Activated naive CD4-positive, alpha-beta T cell (primary cell): ENCODE measurements at regions not wholly inside any gene's neighbourhood (a gene's known extent, or its start where the extent isn't known, plus 50 kb on each side); places are given as distances from the start of the nearest gene placed in this dataset.

Experiments
- DNase-seq, 4 experiments: peaks; one replicate each; lab custom pipeline; 2025; lab: John Stamatoyannopoulos, UW

GRCh38 chr2:41062336-41062735 is 610.4 kb upstream of the SLC8A1 start:
- DNase-seq: no peak

GRCh38 chr2:41066168-41066567 is 614.3 kb upstream of the SLC8A1 start:
- DNase-seq: no peak

GRCh38 chr2:41068740-41069139 is 616.9 kb upstream of the SLC8A1 start:
- DNase-seq: no peak

- DNase-seq: no peak
Measured at GRCh38 chr2:41078341-41078740, 626.5 kb upstream of the SLC8A1 start.

- no peak for DNase-seq
Measured at GRCh38 chr2:41079011-41079410, 627.1 kb upstream of the SLC8A1 start.

DNA sequence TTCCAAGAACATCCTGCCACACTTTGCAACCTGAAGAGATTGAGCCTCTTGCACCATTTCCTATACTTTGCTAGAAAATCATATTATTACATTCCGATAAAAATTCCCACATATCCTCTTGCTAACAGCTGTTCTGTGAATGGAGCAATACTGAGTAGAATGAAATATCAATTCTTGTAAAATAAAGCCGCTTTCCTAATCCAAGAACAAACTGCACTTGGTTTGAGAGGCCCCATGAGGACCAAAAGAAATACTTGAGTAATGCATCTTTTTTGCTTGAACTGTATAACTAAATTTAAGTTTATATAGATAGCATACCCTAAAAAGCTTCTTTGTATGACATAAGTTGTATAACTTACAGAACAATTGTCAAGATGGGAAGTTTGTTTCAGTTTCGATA is 632.4 kb upstream of the SLC8A1 start:
- DNase-seq: no peak

DNA sequence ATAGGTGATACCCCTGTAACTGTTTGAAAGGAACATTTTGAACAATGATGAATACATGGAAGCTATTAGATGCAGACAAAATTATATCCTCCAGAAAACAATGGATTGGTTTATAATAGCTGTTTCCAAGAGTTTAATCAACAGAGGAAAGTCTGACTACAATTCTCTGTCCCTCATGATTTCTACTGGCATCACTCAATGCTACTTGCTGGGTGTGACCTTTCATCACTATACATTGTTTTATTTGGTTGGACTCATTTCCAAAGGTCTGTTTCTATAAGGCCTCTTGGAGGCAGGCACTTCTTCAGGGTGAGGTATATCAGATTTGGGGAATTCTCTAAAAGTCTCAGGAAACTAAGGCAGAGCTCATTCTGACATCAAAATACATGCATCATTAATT is 636.1 kb upstream of the SLC8A1 start:
- no peak for DNase-seq

DNA sequence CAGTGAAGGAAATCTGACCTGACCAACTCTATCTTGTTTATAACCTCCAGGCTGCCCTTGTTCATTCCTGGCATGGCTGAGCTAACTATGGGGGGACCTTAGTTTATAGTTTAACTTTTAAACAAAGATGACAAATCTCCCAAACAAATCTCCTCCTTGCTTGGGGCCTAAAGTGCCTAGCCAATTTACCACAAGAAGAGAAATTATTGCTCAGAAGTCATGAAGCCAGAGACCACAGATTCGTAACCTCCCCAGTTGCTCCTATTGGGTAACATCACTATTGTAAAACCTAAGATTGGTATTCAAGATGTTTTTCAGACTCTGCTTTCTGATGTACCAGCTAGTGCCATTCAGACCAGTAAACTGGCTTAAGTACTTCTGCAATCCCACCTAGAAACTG is 649.4 kb upstream of the SLC8A1 start:
- no peak for DNase-seq

DNA sequence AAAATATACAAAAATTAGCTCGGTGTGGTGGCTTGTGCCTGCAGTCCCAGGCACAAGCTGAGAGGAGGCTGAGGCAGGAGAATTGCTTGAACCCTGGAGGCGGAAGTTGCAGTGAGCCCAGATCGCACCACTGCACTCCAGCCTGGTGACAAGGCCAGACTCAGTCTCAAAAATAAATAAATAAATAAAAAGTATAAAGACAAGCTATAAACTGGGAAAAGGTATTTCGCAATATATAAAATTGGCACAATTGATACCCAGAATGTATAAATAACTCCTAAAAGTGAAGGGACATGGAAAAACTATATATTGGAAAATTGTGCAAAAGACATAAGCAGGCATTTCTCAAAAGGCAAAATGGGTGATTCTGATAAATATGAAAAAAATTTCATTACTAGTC is 657.9 kb upstream of the SLC8A1 start:
- DNase-seq: no peak

- no peak for DNase-seq
Measured at GRCh38 chr2:41111836-41112627, 660.1 kb upstream of the SLC8A1 start.

DNA sequence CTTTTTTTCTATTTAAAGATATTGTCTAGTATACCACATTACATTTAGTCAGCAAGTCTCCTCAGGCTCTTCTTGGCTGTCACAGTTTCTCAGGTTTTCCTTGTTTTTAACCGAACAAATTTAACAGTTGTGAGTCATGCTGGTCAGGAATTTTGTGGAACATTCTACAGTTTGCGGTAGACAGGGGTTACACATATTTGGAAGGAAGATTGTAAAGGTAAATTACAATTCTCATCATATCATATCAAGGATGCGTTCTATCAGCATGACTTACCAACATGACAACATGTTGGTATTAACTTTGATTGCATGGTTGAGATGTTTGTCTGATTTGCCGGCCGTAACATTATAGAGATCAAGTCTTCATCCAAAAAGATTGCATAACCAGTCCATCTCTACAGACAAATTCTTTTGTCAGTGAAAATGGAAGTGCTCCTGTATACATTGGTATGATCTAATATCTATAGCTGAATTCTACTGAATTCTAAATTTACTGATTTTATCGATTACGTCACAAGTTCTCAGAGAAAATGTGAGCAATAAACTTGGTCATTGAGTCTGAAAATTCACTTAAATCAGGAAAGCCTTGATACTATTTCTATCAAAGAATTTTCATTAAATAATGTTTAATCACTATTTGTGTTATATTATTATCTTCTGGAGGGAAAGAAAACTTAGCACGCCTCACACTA is 664.4 kb upstream of the SLC8A1 start:
- no peak for DNase-seq

GRCh38 chr2:41119489-41119888 is 667.6 kb upstream of the SLC8A1 start:
- DNase-seq: no peak

GRCh38 chr2:41123341-41123740 is 671.5 kb upstream of the SLC8A1 start:
- no peak for DNase-seq

- no peak for DNase-seq
Measured at GRCh38 chr2:41127351-41127750, 675.5 kb upstream of the SLC8A1 start.

DNA sequence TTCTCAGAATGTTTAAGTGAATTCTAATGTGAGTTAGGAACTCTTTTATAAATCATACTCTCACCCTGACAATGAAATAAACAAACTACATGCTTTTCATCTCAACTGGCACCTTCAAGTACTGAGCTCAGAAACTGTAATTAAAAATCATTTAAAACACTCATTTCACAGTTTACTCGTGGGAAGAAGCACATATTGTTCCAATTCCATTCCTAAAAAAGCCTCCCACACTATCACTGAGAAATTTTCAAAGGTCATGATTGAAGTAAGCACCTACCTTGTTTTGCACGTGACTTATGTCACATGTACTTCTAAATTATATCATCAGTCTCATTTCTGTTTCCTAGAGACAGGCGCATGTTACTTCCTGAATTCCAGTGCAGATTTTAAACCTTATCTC is 678.1 kb upstream of the SLC8A1 start:
- DNase-seq: no peak

- DNase-seq: no peak
Measured at GRCh38 chr2:41137031-41137430, 685.1 kb upstream of the SLC8A1 start.

DNA sequence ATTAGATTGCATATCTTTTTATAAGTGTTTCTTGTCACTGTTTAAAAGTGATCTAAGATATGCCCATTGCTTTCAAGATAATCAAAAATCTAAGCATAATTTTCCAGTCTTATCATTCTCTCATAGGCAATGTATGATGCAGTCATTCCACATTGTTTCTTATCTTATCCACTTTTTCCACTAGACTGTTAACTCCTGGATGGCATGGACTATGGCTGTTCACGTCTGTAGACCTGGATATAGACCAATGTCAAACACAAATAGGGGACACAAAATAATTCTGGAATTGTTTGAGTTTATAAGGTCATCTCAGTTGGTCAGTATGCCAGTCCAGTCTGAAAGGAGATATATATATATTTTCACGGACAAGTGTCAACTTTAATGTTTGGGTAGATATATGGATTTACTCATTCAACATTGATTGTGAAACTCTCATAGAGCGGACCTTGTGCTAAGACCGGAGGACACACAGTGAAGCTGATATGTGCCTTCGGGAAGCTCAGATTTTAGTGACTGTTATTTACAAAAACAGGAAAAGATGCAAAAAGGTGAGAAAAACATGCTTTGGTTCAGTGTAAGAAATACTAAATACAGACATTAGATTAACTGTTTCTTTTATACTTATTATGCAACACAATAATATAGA is 689.4 kb upstream of the SLC8A1 start:
- DNase-seq: no peak

DNA sequence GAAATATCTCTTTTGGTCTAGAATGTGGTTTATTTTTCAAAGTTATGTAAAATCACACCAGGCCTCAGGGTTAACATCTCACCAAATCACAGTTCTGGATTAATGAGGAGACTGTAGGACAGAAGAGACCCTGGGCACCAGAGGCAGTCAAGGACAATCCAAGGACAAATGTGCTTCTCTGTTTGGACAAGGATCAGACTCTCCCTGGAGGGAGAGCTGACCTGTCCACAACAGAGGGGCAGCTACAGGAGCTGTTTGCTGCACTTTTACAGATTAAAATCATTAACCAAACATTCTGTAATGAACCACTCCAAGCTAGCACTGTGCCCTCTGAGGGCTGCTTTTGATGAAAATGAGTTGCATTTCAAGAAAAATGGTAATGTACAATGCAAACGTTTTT is 690.6 kb upstream of the SLC8A1 start:
- DNase-seq: no peak

GRCh38 chr2:41145066-41145465 is 693.2 kb upstream of the SLC8A1 start:
- no peak for DNase-seq

GRCh38 chr2:41149054-41149453 is 697.2 kb upstream of the SLC8A1 start:
- DNase-seq: no peak

- DNase-seq: no peak
Measured at GRCh38 chr2:41151746-41152145, 699.9 kb upstream of the SLC8A1 start.

DNA sequence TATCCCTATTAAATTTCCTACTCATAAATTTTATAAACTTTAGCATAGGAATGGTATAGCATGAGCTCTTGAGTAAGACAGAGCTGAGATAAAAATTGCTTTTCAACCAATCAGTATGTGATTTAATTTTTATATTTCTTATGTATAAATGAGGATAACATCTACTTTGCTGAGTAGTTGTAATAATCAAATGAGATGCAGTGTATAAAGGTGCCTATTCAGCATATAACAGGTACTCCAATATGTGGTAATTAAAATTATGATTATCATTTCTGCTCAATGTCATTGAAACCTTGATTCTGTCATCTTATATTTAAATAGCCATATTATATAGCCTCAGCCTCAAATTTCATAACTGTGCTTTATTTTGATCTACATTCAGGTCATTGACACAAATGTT is 700.4 kb upstream of the SLC8A1 start:
- DNase-seq: no peak

GRCh38 chr2:41160439-41160838 is 708.5 kb upstream of the SLC8A1 start:
- DNase-seq: no peak
